Brain microvascular endothelial cell (primary cell): ENCODE measurements at regions not wholly inside any gene's neighbourhood (a gene's known extent, or its start where the extent isn't known, plus 50 kb on each side); places are given as distances from the start of the nearest gene placed in this dataset.

ENCODE experiments used
- DNase-seq: peaks from one replicate; pipeline ENCODE4 v3.0.0-alpha.2; 2020
- H3K27ac ChIP-seq: fragments of 250-450 bp; sonication (Bioruptor Pico); 2 replicates; pipeline ENCODE4 v1.5.1; 2020; ENCODE audit warnings: mild to moderate bottlenecking, moderate library complexity
- H3K27me3 ChIP-seq: fragments of 250-450 bp; sonication (Bioruptor Pico); replicated peaks from 2 replicates; pipeline ENCODE4 v1.5.1; 2020; ENCODE audit warnings: mild to moderate bottlenecking
- H3K36me3 ChIP-seq: fragments of 250-450 bp; sonication (Bioruptor Pico); replicated peaks from 2 replicates; pipeline ENCODE4 v1.5.1; 2020; ENCODE audit warnings: mild to moderate bottlenecking
- H3K4me3 ChIP-seq: 2 replicates; pipeline ENCODE4 v1.5.1; 2011; ENCODE audit warnings: low read depth, mild to moderate bottlenecking, control low read depth, low read length, moderate library complexity
- in situ Hi-C: cut with HindIII; loops from 2 replicates; pipeline ENCODE4 v1.10.0; 2017; ENCODE audit warnings: low sequenced_read_pairs, low pct_ligation_motif_present
- TF ChIP-seq, protein P1 (sequence below): IDR thresholded peaks from 2 replicates; pipeline ENCODE4 v1.5.1; 2011; ENCODE audit warnings: low read depth, mild to moderate bottlenecking, moderate library complexity, low read length, control low read depth, inconsistent platforms; ENCODE audit errors: missing control alignments

DNA sequence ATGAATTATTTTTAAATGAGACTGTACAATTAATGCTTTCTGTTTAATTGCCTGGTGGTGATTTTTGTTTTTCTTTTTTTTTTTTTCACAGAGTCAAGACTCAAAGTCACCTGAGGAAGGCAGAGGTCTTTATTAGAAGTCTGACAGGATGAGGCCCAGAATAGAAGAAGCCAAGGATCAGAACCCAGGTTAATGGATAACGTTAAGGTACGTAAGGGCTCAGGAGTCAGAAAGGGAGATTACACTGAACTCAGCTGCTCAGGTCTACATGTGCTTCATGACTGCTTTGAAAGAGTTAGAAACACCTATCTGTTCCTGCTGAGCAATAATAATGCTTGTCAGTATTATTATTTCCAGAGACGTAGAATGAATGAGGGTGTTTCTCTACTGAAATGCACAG lies 196.5 kb downstream of the LRATD1 start:
- Histone ChIP-seq H3K27me3 (no peaks in the 10 kb centered on the region), H3K4me3 (no peak overlapping the region), H3K36me3 (no peaks in the 10 kb centered on the region), H3K27ac (no peak overlapping the region)
- TF ChIP-seq, protein P1, sequence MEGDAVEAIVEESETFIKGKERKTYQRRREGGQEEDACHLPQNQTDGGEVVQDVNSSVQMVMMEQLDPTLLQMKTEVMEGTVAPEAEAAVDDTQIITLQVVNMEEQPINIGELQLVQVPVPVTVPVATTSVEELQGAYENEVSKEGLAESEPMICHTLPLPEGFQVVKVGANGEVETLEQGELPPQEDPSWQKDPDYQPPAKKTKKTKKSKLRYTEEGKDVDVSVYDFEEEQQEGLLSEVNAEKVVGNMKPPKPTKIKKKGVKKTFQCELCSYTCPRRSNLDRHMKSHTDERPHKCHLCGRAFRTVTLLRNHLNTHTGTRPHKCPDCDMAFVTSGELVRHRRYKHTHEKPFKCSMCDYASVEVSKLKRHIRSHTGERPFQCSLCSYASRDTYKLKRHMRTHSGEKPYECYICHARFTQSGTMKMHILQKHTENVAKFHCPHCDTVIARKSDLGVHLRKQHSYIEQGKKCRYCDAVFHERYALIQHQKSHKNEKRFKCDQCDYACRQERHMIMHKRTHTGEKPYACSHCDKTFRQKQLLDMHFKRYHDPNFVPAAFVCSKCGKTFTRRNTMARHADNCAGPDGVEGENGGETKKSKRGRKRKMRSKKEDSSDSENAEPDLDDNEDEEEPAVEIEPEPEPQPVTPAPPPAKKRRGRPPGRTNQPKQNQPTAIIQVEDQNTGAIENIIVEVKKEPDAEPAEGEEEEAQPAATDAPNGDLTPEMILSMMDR = no peak
- in situ Hi-C loops = no loop called here
- no peak for DNase-seq

DNA sequence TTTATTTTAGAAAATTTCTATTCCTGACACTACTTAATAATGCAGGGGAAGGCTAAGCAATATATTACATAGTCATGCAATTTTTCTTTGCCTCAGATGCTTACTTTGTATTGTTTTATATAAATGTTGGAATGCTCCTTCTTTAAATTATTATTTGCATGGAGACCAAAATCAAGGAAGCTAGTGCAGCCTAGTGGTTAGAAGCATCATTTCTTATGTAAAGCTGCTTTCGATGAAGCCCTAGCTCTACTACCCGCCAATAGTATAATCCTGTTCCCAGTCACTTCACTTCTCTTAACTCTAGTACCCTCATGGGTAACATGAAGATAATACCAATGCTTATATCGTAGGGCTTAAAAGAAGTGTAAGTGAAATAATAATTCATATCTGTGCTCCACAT lies 198.9 kb downstream of the LRATD1 start:
- H3K4me3 ChIP-seq = no peak overlapping the region
- no peaks in the 10 kb centered on the region for H3K36me3 ChIP-seq
- DNase-seq = no peak
- H3K27ac ChIP-seq = no peak overlapping the region
- TF ChIP-seq, protein P1 = no peak
- no peaks in the 10 kb centered on the region for H3K27me3 ChIP-seq
- in situ Hi-C loops = no loop called here

DNA sequence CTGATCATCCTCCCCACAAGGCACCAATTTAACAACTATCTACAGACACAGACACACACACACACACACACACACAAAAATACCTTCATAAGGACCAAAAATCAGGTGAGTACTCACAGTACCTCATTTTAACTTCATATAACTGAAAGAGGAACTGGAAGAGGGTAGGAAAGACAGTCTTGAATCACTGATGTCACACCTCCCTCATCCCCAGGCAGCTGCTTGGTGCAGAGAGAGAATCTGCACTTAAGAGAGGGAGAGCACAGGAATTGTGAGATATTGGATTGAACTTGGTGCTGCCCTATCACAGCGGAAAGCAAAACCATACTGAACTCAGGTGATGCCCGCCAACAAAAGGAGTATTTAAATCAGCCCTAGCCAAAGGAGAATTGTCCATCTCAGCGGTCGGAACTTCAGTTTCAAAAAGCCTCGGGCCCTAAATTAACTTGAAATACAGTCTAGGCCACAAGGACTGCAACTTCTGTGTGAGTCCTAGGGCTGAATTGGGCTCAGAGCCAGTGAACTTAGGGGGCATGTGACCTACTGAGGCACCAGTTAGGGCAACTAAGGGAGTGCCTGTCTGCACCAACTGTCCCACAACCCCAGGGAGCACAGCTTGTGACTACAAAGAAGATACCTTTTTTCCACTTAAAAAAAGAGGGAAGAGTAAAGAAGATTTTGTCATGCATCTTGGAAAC lies 211.1 kb downstream of the LRATD1 start:
- Histone ChIP-seq H3K27ac (no peak overlapping the region), H3K4me3 (no peak overlapping the region), H3K27me3 (no peaks in the 10 kb centered on the region), H3K36me3 (no peaks in the 10 kb centered on the region)
- no peak for DNase-seq
- in situ Hi-C loops = no loop called here
- TF ChIP-seq, protein P1 = no peak

DNA sequence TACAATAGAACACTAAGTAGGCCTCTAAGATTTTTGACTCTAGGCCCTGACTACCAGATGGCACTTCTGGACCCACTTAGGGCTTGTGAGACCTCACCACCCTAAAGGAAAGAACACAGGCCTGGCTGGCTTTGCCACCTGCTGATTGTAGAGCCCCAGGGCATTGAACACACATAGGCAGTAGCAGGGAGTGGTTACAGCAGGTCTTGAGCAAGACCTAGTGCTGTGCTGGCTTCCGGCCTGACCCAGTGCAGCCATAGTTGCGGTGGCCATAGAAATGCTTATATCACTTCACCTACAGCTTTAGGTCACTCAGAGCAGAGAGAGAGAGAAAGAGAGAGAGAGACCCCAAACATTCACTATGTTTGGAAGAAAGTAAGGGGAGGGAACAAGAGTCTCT lies 223.2 kb downstream of the LRATD1 start:
- H3K27ac ChIP-seq = no peak overlapping the region
- no peak for DNase-seq
- no peaks in the 10 kb centered on the region for H3K36me3 ChIP-seq
- TF ChIP-seq, protein P1 = no peak
- no peaks in the 10 kb centered on the region for H3K27me3 ChIP-seq
- in situ Hi-C loops = no loop called here
- no peak overlapping the region for H3K4me3 ChIP-seq

DNA sequence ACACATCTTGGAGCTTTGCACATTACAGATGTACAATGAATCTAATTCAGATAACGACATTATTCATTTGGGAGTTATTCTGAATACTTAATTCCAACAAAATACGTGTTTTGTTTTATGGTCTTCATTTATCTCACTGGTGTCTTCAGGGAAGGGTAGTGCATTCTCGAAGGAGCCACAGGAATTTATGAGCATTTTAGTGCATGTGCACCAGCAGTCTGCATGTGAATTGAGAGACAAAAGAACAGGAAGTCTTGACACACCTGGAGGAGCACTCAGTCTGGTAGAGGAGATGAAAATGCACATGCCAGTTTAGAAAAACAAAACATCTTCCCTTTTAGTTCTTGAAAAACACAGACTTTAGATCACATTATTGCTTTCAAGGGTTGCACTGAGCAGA lies 228.7 kb downstream of the LRATD1 start:
- TF ChIP-seq, protein P1 = no peak
- H3K36me3 ChIP-seq = no peaks in the 10 kb centered on the region
- no peaks in the 10 kb centered on the region for H3K27me3 ChIP-seq
- DNase-seq = no peak
- no peak overlapping the region for H3K4me3 ChIP-seq
- no peak overlapping the region for H3K27ac ChIP-seq
- in situ Hi-C loops = no loop called here

DNA sequence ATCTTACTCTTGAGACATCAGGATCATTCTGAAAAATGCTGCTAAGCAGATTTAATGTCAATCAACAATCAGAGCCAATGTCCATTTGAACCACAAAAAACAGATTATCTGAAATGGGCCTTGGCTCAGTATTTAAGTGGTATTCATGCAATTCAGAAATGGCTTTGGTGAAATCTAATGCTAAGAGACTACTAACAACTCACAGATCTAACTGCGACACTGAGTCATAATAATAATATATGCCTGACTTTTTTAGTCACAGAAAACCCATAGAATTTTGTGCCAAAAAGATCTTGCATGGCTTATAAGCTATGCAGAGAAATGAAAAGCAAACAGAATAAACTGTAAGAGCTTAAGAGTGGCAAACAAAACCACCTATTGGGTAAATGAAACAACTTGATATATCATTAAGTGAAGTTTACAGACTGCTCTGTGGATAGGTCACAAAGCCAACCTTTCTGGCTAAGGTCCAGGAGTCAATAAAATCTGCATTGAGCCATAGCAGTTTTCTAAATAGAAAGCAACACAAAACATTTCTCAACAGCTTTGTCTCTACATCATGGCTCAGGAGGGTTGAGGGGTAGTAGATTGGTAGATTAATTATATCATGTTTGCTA lies 234.3 kb downstream of the LRATD1 start:
- DNase-seq = no peak
- Histone ChIP-seq H3K27me3 (no peaks in the 10 kb centered on the region), H3K4me3 (no peak overlapping the region), H3K36me3 (no peaks in the 10 kb centered on the region), H3K27ac (no peak overlapping the region)
- in situ Hi-C loops = no loop called here
- TF ChIP-seq, protein P1 = no peak
